HepG2 (cell line): ENCODE measurements at regions not wholly inside any gene's neighbourhood (a gene's known extent, or its start where the extent isn't known, plus 50 kb on each side); places are given as distances from the start of the nearest gene placed in this dataset.

Experiments
- ATAC-seq: fragments of 200-7000 bp; cut with Tn5 transposase; 3 replicates; pipeline ENCODE4 v1.9.1; 2020; ENCODE audit warnings: mild to moderate bottlenecking, moderate library complexity
- BruUV-seq: library from RNA; stranded (reverse); fragments of 400-500 nt; replicated peaks from 2 replicates; lab custom pipeline; 2021; lab: Mats Ljungman, UMichigan
- CTCF ChIA-PET: fragments of 300-600 bp; formaldehyde crosslinking; extraction: SDS; loops from one replicate; lab custom pipeline; 2021; ENCODE audit warnings: low total read pairs, inconsistent platforms, low intra/inter-chr PET ratio; lab: Yijun Ruan, JAX
- POLR2A ChIA-PET: fragments of 350-600 bp; sonication (Branson Sonifier 250); formaldehyde crosslinking; loops from one replicate; lab custom pipeline; 2020; ENCODE audit warnings: antibody characterized with exemption, inconsistent platforms; lab: Yijun Ruan, JAX
- DNase-seq: peaks from one replicate; pipeline ENCODE4 v3.0.0-alpha.2; 2015; ENCODE audit warnings: low spot score
- FAIRE-seq: peaks from 3 replicates; lab custom pipeline; 2011; peaks lifted over from hg19 to GRCh38; lab: Jason Lieb, UNC
- H2AFZ ChIP-seq: one replicate; pipeline ENCODE4 v1.6.1; 2011; ENCODE audit warnings: low read length, inconsistent platforms
- H3K27ac ChIP-seq: fragments of 300-600 bp; 3 replicates; pipeline ENCODE4 v1.8.0; 2011; ENCODE audit warnings: mixed run types, mild to moderate bottlenecking, mixed read lengths, low read length, inconsistent platforms; ENCODE audit not compliant: insufficient read depth; ENCODE audit errors: extremely low read length
- H3K27me3 ChIP-seq, 2 experiments: fragments of 200-600 bp in 1 of 2; 2 replicates in 1 of 2; 3 replicates in 1 of 2; pipeline versions ENCODE4 v1.6.0 to v1.8.0; 2011; ENCODE audit warnings: low read length in 2 of 2, mild to moderate bottlenecking in 2 of 2, moderate library complexity in 2 of 2, inconsistent platforms in 1 of 2; ENCODE audit not compliant: insufficient read depth in 2 of 2, control insufficient read depth in 1 of 2
- H3K36me3 ChIP-seq, 2 experiments: fragments of 200-600 bp in 1 of 2; replicated peaks in 1 of 2; 2 replicates in 1 of 2; 3 replicates in 1 of 2; pipeline versions ENCODE4 v1.5.1 to v1.8.0; 2011; ENCODE audit warnings: low read length in 2 of 2, inconsistent platforms in 1 of 2; ENCODE audit not compliant: insufficient read depth in 2 of 2, control insufficient read depth in 1 of 2
- H3K4me1 ChIP-seq: 2 replicates; pipeline ENCODE4 v1.5.1; 2012; ENCODE audit warnings: low read length, inconsistent platforms; ENCODE audit not compliant: insufficient read depth
- H3K4me2 ChIP-seq: 2 replicates; pipeline ENCODE4 v1.6.0; 2011; ENCODE audit warnings: low read depth, low read length, inconsistent platforms
- H3K4me3 ChIP-seq, 3 experiments: fragments of 200-600 bp in 1 of 3; sonication (generic), shearing (Covaris generic) in 1 of 3; replicated peaks in 1 of 3; 2 replicates each; pipeline ENCODE4 v1.5.1; 2011 to 2016; ENCODE audit warnings: low read length in 3 of 3, inconsistent platforms in 2 of 3, low read depth in 2 of 3, mild to moderate bottlenecking in 2 of 3, control low read depth in 1 of 3, mixed read lengths in 1 of 3; ENCODE audit not compliant: insufficient read depth in 1 of 3
- H3K79me2 ChIP-seq: one replicate; pipeline ENCODE4 v1.6.1; 2011; ENCODE audit warnings: low read length, inconsistent platforms; ENCODE audit not compliant: insufficient read depth
- H3K9ac ChIP-seq: 2 replicates; pipeline ENCODE4 v1.6.0; 2011; ENCODE audit warnings: mild to moderate bottlenecking, low read depth, low read length, inconsistent platforms; ENCODE audit not compliant: insufficient read depth
- H3K9me3 ChIP-seq: 2 replicates; pipeline ENCODE4 v1.5.1; 2012; ENCODE audit warnings: mild to moderate bottlenecking, low read length
- H4K20me1 ChIP-seq: 2 replicates; pipeline ENCODE4 v1.6.0; 2011; ENCODE audit warnings: inconsistent platforms, mild to moderate bottlenecking, low read length, moderate library complexity; ENCODE audit not compliant: insufficient read depth
- BRF2 ChIP-seq: sonication (generic); formaldehyde crosslinking; IDR thresholded peaks from 2 replicates; pipeline ENCODE4 v1.8.1; 2022; ENCODE audit warnings: mild to moderate bottlenecking, missing genetic modification reagents
- CTCF ChIP-seq: sonication (generic); formaldehyde crosslinking; IDR thresholded peaks from 2 replicates; pipeline ENCODE4 v1.5.0; 2020; ENCODE audit warnings: mild to moderate bottlenecking, missing genetic modification reagents, moderate library complexity
- NR2F2 ChIP-seq: IDR thresholded peaks from 2 replicates; pipeline ENCODE4 v1.6.1; 2012; ENCODE audit warnings: low read depth, inconsistent platforms, borderline replicate concordance
- RELA ChIP-seq: sonication (generic); formaldehyde crosslinking; IDR thresholded peaks from 2 replicates; pipeline ENCODE4 v1.4.0; 2020; ENCODE audit warnings: missing genetic modification reagents
- SP140L ChIP-seq: sonication (generic); formaldehyde crosslinking; IDR thresholded peaks from 2 replicates; pipeline ENCODE4 v1.4.0; 2020; ENCODE audit warnings: missing genetic modification reagents, borderline replicate concordance
- SRSF9 ChIP-seq: fragments of 200-400 bp; formaldehyde crosslinking; IDR thresholded peaks from 2 replicates; pipeline ENCODE4 v1.6.1; 2018; ENCODE audit warnings: borderline replicate concordance, mild to moderate bottlenecking, low read depth, low read length; ENCODE audit not compliant: insufficient read depth, poor library complexity, severe bottlenecking
- TBX2 ChIP-seq: sonication (generic); formaldehyde crosslinking; IDR thresholded peaks from 2 replicates; pipeline ENCODE4 v1.5.0; 2020; ENCODE audit warnings: missing genetic modification reagents, mild to moderate bottlenecking, borderline replicate concordance
- THAP9 ChIP-seq: sonication (generic); formaldehyde crosslinking; IDR thresholded peaks from 2 replicates; pipeline ENCODE4; 2020; ENCODE audit warnings: missing genetic modification reagents, mild to moderate bottlenecking, borderline replicate concordance
- ZBTB25 ChIP-seq: IDR thresholded peaks from 2 replicates; pipeline ENCODE4 v1.6.1; 2018; ENCODE audit warnings: missing genetic modification reagents
- ZBTB34 ChIP-seq: sonication (generic); formaldehyde crosslinking; IDR thresholded peaks from 2 replicates; pipeline ENCODE4 v1.8.0; 2022; ENCODE audit warnings: mild to moderate bottlenecking, missing genetic modification reagents
- ZBTB7A ChIP-seq: sonication (generic); formaldehyde crosslinking; IDR thresholded peaks from 2 replicates; pipeline ENCODE4 v1.8.0; 2022; ENCODE audit warnings: mild to moderate bottlenecking, missing genetic modification reagents
- ZNF383 ChIP-seq: sonication (generic); formaldehyde crosslinking; IDR thresholded peaks from 2 replicates; pipeline ENCODE4 v1.4.0; 2020; ENCODE audit warnings: missing genetic modification reagents, mild to moderate bottlenecking, borderline replicate concordance
- ZNF441 ChIP-seq: sonication (generic); formaldehyde crosslinking; IDR thresholded peaks from 2 replicates; pipeline ENCODE4 v1.7.0; 2021; ENCODE audit warnings: missing genetic modification reagents, borderline replicate concordance
- ZNF784 ChIP-seq: sonication (generic); formaldehyde crosslinking; IDR thresholded peaks from 2 replicates; pipeline ENCODE4 v1.5.1; 2020; ENCODE audit warnings: missing genetic modification reagents, mild to moderate bottlenecking, borderline replicate concordance
- ZSCAN30 ChIP-seq: sonication (generic); formaldehyde crosslinking; IDR thresholded peaks from 2 replicates; pipeline ENCODE4 v1.5.0; 2020; ENCODE audit warnings: mild to moderate bottlenecking, missing genetic modification reagents
- WGBS: methylation state at CpG from one replicate; pipeline ENCODE4 v1.1.6; 2017; ENCODE audit warnings: low lambda C conversion rate; 5-methylcytosine and 5-hydroxymethylcytosine counted together
- in situ Hi-C: cut with HindIII; loops from 2 replicates; pipeline ENCODE4 v1.10.0; 2017; ENCODE audit warnings: low pct_unique_long_range_greater_than_20kb; ENCODE audit not compliant: extremely low pct_ligation_motif_present
- intact Hi-C: fragments of 100-400 bp; cut with micrococcal nuclease; formaldehyde crosslinking; loops from one replicate; pipeline ENCODE4 v1.10.0; 2022; ENCODE audit not compliant: unreplicated experiment

- H3K9me3 ChIP-seq = no peaks in the 10 kb centered on the region
- ChIA-PET POLR2A (no interaction called here), CTCF (no interaction called here)
- intact Hi-C loops (no loop called here), in situ Hi-C loops (no loop called here)
- no peaks in the 10 kb centered on the region for H3K27me3 ChIP-seq
- H3K36me3 ChIP-seq = no peaks in the 10 kb centered on the region
- H3K27ac ChIP-seq = no peak overlapping the region
- H3K4me3 ChIP-seq = no peak overlapping the region
- DNase-seq = no peak
- no TSS peak for BruUV-seq
- no peak for ATAC-seq
- H2AFZ ChIP-seq = no peak overlapping the region
- H3K79me2 ChIP-seq = no peaks in the 10 kb centered on the region
- no peaks in the 10 kb centered on the region for H3K4me1 ChIP-seq
- no peak for FAIRE-seq
- 21% methylated on average over 3 of the region's 3 CpGs for WGBS
- H3K9ac ChIP-seq = no peak overlapping the region
- H4K20me1 ChIP-seq = no peaks in the 10 kb centered on the region
- no peak overlapping the region for H3K4me2 ChIP-seq
- no peak for TF ChIP-seq ZNF383
- no peak for TF ChIP-seq ZBTB34 (CRISPR knock-in tag)
- no peak for TF ChIP-seq SRSF9
- TF ChIP-seq ZBTB25 = no peak
- no peak for TF ChIP-seq BRF2
- TF ChIP-seq ZBTB7A (CRISPR knock-in tag) = no peak
- TF ChIP-seq NR2F2 = no peak
- TF ChIP-seq CTCF = no peak
- TF ChIP-seq SP140L (CRISPR knock-in tag) = no peak
- TF ChIP-seq TBX2 (CRISPR knock-in tag) = no peak
- no peak for TF ChIP-seq ZSCAN30 (CRISPR knock-in tag)
- TF ChIP-seq RELA (CRISPR knock-in tag) = no peak
- TF ChIP-seq ZNF441 (CRISPR knock-in tag) = no peak
- no peak for TF ChIP-seq THAP9 (CRISPR knock-in tag)
- TF ChIP-seq ZNF784 (CRISPR knock-in tag) = no peak
These were observed 660.2 kb upstream of the IGFBP3 start for GRCh38 chr7:46581268-46581667.
